IPS-15b (cell line): ENCODE measurements at regions not wholly inside any gene's neighbourhood (a gene's known extent, or its start where the extent isn't known, plus 50 kb on each side); places are given as distances from the start of the nearest gene placed in this dataset.

ENCODE experiments used
- H3K27me3 ChIP-seq: one replicate; pipeline ENCODE4 v1.6.1; 2013; ENCODE audit warnings: low read length; ENCODE audit not compliant: control insufficient read depth, insufficient read depth
- H3K36me3 ChIP-seq: one replicate; pipeline ENCODE4 v1.6.1; 2013; ENCODE audit warnings: low read length; ENCODE audit not compliant: control insufficient read depth, insufficient read depth
- H3K4me1 ChIP-seq: one replicate; pipeline ENCODE4 v1.6.1; 2013; ENCODE audit warnings: mild to moderate bottlenecking, low read length; ENCODE audit not compliant: control insufficient read depth, insufficient read depth
- H3K4me3 ChIP-seq: one replicate; pipeline ENCODE4 v1.5.1; 2013; ENCODE audit warnings: low read depth, low read length
- H3K9ac ChIP-seq: one replicate; pipeline ENCODE4 v1.6.1; 2013; ENCODE audit warnings: low read depth, mild to moderate bottlenecking, low read length
- H3K9me3 ChIP-seq: one replicate; pipeline ENCODE4 v1.6.1; 2013; ENCODE audit warnings: mild to moderate bottlenecking, low read length; ENCODE audit not compliant: control insufficient read depth, insufficient read depth

DNA sequence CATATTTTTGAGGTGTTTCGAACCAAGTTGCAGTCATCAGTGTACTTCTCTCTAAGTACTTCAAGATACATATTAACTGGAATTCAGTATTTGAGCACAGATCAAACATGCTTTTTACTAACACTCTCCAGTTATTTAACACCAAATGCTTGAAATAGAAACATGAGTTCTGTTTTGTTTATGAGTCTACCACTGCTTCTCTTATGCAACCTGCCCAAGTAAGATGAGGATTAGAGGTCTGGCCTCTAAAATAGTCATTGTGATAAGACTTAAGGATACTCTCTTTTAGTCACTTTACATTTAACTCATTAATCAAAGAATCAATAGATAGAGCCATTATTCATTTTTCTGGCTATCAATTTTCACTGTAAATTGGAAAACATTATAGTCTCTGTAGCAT lies 156.2 kb upstream of the THRB start:
- Histone ChIP-seq H3K4me3 (no peak overlapping the region), H3K9me3 (no peaks in the 10 kb centered on the region), H3K4me1 (no peaks in the 10 kb centered on the region), H3K9ac (no peak overlapping the region), H3K27me3 (no peaks in the 10 kb centered on the region), H3K36me3 (no peaks in the 10 kb centered on the region)

DNA sequence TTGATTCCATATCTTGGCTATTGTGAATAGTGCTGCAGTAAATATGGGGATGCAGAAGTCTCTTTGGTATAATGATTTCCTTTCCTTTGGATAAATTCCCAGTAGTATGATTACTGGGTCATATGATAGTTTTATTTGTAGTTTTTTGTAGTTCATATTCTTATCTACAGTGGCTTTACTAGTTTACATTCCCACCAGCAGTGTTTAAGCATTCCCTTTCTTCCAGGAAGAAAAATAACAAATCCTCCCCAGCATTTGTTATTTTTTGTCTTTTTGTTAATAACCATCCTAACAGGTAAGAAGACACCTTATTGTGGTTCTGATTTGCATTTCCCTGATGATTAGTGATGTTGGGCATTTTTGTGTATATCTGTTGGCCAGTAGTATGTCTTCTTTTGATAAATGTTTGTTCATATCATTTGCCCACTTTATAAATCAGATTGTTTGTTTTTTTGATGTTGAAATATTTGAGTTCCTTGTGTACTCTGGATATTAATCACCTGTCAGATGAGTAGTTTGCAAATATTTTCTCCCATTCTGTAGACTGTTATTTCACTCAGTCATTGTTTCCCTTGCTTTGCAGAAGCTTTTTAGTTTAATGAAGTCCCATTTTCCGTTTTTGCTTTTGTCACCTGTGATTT lies 163.3 kb upstream of the THRB start:
- H3K27me3 ChIP-seq = no peaks in the 10 kb centered on the region
- H3K4me3 ChIP-seq = no peak overlapping the region
- H3K9ac ChIP-seq = no peak overlapping the region
- no peaks in the 10 kb centered on the region for H3K9me3 ChIP-seq
- H3K4me1 ChIP-seq = no peaks in the 10 kb centered on the region
- H3K36me3 ChIP-seq = no peaks in the 10 kb centered on the region

- Histone ChIP-seq H3K4me1 (no peaks in the 10 kb centered on the region), H3K9me3 (no peaks in the 10 kb centered on the region), H3K9ac (no peak overlapping the region), H3K36me3 (no peaks in the 10 kb centered on the region), H3K27me3 (no peaks in the 10 kb centered on the region), H3K4me3 (no peak overlapping the region)
These were observed 166.5 kb upstream of the THRB start for GRCh38 chr3:24661175-24661584.

DNA sequence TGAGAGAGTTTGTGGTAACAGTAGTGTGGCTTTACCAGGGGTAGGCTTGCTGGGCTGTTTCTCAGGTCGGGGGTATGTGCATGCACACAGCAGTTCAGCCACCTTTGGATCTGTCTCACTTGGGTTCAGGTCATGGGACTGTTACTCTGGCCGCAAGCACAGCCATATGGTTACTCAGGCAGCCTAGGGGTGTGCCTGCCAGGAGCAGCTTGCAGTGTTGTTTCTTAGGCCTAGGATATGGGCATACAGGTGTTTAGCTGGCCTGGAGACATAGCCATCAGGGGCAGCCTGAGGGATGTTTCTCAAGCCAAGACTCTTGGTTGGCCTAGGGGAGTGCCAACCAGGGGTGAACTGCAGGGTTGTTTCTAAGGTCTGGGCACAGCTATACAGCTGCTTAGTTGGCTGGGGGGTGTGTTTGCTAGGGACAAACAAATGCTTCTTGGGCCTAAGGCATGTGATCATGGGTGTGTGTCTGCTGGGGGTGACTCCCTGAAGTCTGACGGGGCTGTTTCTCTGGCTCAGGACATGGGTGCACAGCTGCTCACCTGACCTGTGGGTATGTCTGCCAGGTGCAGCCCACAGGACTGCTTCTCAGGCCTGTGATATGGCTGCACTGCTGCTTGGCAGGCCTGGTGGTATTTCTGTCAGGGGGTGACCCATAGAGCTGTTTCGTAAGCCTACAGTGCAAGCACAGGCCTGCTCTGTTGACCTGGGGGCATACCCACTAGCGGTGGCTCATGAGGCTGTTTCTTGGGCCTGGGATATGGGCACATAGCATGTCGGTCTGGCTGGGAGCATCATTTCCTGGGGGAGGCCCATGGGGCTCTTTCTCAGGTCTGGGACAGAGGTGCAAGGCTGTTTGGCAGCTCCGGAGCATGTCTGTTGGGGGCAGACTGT lies 168.0 kb upstream of the THRB start:
- H3K4me3 ChIP-seq = no peak overlapping the region
- H3K9ac ChIP-seq = no peak overlapping the region
- no peaks in the 10 kb centered on the region for H3K27me3 ChIP-seq
- no peaks in the 10 kb centered on the region for H3K9me3 ChIP-seq
- H3K36me3 ChIP-seq = no peaks in the 10 kb centered on the region
- H3K4me1 ChIP-seq = no peaks in the 10 kb centered on the region

- H3K4me3 ChIP-seq = no peak overlapping the region
- H3K4me1 ChIP-seq = no peaks in the 10 kb centered on the region
- no peaks in the 10 kb centered on the region for H3K9me3 ChIP-seq
- H3K36me3 ChIP-seq = no peaks in the 10 kb centered on the region
- H3K27me3 ChIP-seq = no peaks in the 10 kb centered on the region
- H3K9ac ChIP-seq = no peak overlapping the region
These were observed 168.8 kb upstream of the THRB start for GRCh38 chr3:24663406-24663805.

- no peaks in the 10 kb centered on the region for H3K27me3 ChIP-seq
- no peaks in the 10 kb centered on the region for H3K36me3 ChIP-seq
- H3K4me3 ChIP-seq = no peak overlapping the region
- H3K9ac ChIP-seq = no peak overlapping the region
- no peaks in the 10 kb centered on the region for H3K4me1 ChIP-seq
- H3K9me3 ChIP-seq = no peaks in the 10 kb centered on the region
These were observed 173.4 kb upstream of the THRB start for GRCh38 chr3:24668039-24668438.

- Histone ChIP-seq H3K27me3 (no peaks in the 10 kb centered on the region), H3K9me3 (no peaks in the 10 kb centered on the region), H3K4me3 (no peak overlapping the region), H3K36me3 (no peaks in the 10 kb centered on the region), H3K4me1 (no peaks in the 10 kb centered on the region), H3K9ac (no peak overlapping the region)
These were observed 176.2 kb upstream of the THRB start for GRCh38 chr3:24670871-24671270.

- Histone ChIP-seq H3K36me3 (no peaks in the 10 kb centered on the region), H3K9me3 (no peaks in the 10 kb centered on the region), H3K4me1 (no peaks in the 10 kb centered on the region), H3K4me3 (no peak overlapping the region), H3K27me3 (no peaks in the 10 kb centered on the region), H3K9ac (no peak overlapping the region)
These were observed 178.9 kb upstream of the THRB start for GRCh38 chr3:24673596-24673995.

- no peaks in the 10 kb centered on the region for H3K36me3 ChIP-seq
- H3K9ac ChIP-seq = no peak overlapping the region
- H3K4me1 ChIP-seq = no peaks in the 10 kb centered on the region
- no peaks in the 10 kb centered on the region for H3K9me3 ChIP-seq
- no peak overlapping the region for H3K4me3 ChIP-seq
- no peaks in the 10 kb centered on the region for H3K27me3 ChIP-seq
These were observed 179.6 kb upstream of the THRB start for GRCh38 chr3:24674261-24674660.

DNA sequence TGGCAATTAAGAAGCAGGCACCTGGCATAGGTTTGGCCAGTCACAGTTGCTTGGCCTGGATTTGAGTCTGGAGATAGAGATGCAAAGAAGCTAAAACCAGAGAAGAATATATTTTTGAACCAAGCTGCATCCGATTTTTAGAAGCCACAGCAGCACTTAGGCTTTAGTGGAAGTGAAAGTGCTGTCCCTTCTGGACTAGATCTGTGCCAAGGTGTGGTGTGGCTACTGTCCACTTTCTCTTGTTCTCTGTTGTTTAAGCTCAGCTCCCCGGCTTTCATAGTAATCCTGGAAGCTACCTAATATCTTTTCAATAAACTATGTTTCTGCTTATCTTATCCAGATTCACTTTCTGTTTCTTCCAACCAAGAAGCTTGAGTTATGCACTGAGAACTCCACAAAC lies 183.4 kb upstream of the THRB start:
- H3K9ac ChIP-seq = no peak overlapping the region
- no peak overlapping the region for H3K4me3 ChIP-seq
- no peaks in the 10 kb centered on the region for H3K4me1 ChIP-seq
- H3K36me3 ChIP-seq = no peaks in the 10 kb centered on the region
- no peaks in the 10 kb centered on the region for H3K9me3 ChIP-seq
- no peaks in the 10 kb centered on the region for H3K27me3 ChIP-seq

GRCh38 chr3:24678421-24678865 lies 183.8 kb upstream of the THRB start:
- H3K4me3 ChIP-seq = no peak overlapping the region
- no peaks in the 10 kb centered on the region for H3K36me3 ChIP-seq
- H3K27me3 ChIP-seq = no peaks in the 10 kb centered on the region
- H3K9me3 ChIP-seq = no peaks in the 10 kb centered on the region
- no peaks in the 10 kb centered on the region for H3K4me1 ChIP-seq
- no peak overlapping the region for H3K9ac ChIP-seq

DNA sequence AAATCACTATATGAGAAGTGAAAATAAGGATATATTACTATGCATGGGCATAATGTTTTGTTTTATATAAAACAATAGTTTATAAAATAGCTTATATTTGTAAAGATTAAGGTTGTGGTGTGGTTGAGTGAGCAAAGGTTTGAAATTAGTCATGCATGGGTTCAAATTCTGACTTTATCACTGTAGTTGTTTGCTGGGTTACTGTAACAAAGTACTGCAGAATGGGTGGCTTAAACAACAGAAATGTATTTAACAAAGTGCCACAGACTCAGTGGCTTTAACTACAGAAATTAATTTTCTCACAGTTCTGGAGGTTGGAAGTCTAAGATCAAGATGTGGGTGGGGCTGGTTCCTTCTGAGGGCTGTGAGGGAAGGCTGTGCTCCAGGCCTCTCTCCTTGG lies 184.8 kb upstream of the THRB start:
- no peak overlapping the region for H3K9ac ChIP-seq
- no peak overlapping the region for H3K4me3 ChIP-seq
- no peaks in the 10 kb centered on the region for H3K9me3 ChIP-seq
- no peaks in the 10 kb centered on the region for H3K36me3 ChIP-seq
- peaks cover 2% of the 10 kb centered on the region for H3K4me1 ChIP-seq
- no peaks in the 10 kb centered on the region for H3K27me3 ChIP-seq
